GM21515 (cell line): ENCODE measurements at regions not wholly inside any gene's neighbourhood (a gene's known extent, or its start where the extent isn't known, plus 50 kb on each side); places are given as distances from the start of the nearest gene placed in this dataset.
"Not testable (repeated sequence)": the region's sequence is repeated elsewhere in the genome, so short reads cannot be mapped to it uniquely, and the experiment has no call there.

ENCODE experiments used
- ATAC-seq: cut with Tn5 transposase; IDR thresholded peaks from one replicate; pipeline ENCODE4 v1.9.1; 2021; ENCODE audit not compliant: unreplicated experiment

DNA sequence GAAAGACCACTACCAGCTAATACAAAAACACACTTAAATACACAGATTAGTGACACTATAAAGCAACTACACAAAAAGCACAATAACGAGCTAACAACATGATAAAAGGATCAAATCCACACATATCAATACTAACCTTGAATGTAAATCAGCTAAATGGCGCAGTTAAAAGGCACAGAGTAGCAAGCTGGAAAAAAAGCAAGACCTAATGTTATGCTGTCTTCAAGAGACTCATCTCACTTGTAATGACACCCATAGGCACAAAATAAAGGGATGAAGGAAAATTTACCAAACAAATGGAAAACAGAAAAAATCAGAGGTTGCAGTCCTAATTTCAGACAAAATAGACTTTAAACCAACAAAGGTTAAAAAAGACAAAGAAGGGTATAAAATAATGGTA is 86.3 kb downstream of the NUS1 start:
- ATAC-seq: no peak

DNA sequence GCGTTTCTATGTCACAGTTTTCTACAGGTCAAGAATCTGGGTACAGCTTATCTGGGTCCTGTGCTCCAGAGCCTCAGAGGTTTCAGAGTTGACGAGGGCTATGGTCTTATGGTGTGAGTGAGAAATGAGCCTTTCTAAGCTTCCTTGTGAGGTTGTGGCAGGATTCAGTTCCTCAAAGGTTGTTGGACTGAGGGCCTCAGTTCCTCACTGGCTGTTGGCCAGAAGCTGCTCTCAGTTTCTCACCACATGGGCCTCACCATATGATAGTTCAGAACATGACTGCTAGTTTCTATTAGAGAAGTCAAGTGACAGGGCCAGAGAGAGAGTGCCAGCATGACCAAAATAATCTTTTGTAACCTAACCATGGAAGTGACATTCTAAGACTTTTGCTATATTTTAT is 96.1 kb downstream of the NUS1 start:
- ATAC-seq: peak; percentile 97

DNA sequence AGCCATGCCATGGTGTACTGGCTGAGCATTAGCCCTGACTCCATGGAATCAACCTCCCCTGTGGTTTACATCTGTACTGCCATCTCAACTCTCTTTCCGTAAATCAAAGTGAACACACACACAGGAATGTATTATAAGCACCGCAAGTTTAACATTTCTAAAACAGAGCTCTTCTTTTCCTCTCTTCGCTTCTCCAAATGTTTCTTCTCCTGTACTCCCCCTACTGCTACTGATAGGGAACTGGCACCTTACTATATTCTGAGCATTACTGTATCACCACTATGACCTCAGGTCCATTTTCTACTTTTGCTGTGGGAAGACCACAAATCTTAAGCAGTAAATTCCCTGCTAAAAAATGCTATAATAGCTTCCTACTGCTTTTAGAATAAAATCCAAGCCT is 101.2 kb downstream of the NUS1 start:
- ATAC-seq: no peak

DNA sequence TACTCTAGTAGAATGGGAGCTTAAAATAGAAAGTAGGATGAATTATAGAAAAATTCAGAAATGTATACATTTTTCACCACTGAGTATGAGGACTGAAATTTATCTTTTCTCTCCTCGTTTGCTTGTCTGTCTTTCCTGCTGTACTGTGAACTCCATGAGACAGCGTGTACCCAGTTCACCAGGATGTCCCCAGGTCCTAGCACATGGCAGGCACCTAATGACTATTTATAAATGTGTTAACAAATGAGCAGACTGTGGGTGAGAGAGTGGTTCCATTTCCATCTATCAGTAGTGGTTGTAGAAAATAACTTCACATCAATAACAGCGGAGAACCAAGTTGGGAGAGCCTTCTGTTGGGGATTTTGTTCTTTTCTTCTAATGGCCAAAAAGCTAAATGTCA is 106.3 kb downstream of the NUS1 start:
- ATAC-seq: no peak

DNA sequence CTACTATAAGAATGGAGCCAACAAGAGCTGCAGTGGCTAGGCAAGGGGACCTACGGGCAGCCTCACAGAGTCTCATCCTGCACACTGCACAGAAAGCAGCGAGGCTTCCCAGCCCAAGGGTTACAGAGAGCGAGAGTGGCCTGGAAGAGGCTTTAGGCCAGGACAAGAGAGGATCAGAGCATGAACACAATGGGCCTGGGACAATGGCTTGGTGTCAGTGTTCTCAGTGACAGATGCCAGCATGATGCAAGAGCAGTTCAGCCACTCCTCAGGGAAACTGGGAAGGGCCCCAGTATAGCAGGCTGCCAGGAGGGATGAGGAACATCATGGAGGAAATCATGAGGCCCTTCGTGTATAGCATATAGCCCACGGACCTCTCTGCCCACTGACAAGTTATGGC is 108.0 kb downstream of the NUS1 start:
- ATAC-seq: no peak

DNA sequence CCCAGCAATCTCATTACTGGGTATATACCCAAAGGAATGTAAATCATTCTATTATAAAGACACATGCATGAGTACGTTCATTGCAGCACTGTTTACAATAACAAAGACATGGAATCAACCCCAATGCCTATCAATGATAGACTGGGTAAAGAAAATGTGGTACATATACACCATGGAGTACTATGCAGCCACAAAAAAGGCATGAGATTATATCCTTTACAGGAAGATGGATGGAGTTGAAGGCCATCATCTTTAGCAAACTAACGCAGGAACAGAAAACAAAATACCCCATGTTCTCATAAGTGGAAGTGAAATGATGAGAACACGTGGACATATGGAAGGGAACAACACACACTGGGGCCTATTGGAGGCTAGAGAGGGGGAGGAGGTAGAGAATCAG is 115.7 kb downstream of the NUS1 start:
- no peak for ATAC-seq

DNA sequence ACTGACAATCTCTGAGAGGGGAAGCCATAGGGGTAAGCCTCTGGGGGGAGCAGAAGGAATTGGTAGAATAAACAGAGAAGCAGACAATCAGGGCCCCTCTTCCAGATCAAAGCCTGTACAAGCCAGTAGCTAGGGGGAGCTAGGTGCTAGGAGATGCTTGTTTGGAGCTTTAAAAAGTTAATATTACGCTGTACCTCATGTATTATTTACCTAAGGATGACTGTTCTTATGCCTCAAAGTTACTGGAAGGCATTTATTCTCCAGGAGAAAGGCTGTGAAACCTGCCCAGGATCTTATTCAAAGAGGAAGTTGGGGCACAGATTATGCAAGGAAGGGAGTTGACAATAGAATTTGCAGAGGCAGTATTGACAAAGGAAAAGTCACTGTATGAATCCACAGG is 111.8 kb upstream of the SLC35F1 start:
- ATAC-seq: no peak

DNA sequence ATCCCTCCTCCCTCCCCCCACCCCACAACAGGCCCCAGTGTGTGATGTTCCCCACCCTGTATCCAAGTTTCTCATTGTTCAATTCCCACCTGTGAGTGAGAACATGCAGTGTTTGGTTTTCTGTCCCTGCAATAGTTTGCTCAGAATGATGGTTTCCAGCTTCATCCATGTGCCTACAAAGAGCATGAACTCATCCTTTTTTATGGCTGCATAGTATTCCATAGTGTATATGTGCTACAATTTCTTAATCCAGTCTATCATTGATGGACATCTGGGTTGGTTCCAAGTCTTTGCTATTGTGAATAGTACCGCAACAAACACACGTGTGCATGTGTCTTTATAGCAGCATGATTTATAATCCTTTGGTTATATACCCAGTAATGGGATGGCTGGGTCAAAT is 108.2 kb upstream of the SLC35F1 start:
- ATAC-seq: not testable (repeated sequence)

DNA sequence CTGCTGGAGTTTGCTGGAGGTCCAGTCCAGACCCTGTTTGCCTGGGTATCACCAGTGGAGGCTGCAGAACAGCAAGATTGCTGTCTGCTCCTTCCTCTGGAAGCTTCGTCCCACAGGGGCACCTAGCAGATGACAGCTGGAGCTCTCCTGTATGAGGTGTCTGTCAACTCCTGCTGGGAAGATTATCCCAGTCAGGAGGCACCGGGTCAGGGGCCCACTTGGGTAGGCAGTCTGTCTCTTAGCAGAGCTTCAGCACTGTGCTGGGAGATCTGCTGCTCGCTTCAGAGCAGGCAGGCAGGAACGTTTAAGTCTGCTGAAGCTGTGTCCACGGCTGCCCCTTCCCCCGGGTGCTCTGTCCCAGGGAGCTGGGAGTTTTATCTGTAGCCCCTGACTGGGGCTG is 96.8 kb upstream of the SLC35F1 start:
- ATAC-seq: no peak

DNA sequence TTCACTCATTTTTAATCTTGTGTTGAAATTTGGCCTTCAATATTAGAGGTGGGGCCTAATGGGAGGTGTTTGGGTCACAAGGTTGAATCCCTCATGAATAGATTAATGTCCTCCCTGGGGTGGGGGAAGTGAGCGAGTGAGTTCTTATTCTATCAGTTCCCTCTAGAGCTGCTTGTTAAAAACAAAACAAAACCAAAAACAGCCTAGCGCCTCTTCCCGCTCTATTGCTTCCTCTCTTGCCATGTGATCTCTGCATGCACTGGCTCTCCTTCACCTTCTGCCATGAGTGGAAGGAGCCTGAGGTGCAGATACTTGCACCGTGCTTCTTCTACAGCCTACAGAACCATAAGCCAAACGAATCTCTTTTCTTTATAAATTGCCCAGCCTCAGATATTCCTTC is 89.6 kb upstream of the SLC35F1 start:
- ATAC-seq: no peak

DNA sequence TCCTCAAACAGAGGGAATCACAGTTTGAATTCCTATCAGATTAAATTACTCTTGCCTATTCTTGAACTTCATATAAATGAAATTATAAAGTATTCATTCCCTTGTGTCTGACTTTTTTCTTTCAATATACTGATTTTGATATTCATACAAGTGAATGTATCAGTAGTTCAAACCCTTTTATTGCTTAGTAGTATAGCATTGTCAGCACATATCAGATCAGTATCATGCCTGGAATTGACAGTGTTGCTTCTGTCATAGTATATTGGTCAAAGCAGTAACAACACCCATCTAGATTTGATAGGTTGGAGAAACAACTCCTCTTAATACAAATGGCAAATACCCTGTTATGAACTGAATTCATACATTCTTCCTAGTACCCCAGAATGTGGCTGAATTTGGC is 89.1 kb upstream of the SLC35F1 start:
- no peak for ATAC-seq

DNA sequence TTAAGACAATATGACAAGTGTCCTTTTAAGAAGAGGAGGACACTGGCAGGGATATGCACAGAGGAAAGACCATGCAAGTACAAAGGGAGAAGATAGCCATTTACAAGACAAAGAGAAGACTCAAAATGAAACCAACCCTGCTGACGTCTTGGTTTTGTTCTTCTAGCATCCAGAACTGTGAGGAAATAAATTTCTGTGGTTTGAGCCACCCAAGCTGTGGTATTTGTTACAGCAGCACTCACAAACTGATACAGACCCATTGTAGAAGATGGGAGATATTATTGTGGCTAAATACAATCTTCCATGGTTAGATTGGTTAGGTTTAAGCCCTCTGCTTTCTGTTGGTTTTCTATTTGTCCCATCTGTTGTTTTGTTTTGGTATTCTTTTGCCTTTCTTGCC is 88.6 kb upstream of the SLC35F1 start:
- ATAC-seq: no peak

DNA sequence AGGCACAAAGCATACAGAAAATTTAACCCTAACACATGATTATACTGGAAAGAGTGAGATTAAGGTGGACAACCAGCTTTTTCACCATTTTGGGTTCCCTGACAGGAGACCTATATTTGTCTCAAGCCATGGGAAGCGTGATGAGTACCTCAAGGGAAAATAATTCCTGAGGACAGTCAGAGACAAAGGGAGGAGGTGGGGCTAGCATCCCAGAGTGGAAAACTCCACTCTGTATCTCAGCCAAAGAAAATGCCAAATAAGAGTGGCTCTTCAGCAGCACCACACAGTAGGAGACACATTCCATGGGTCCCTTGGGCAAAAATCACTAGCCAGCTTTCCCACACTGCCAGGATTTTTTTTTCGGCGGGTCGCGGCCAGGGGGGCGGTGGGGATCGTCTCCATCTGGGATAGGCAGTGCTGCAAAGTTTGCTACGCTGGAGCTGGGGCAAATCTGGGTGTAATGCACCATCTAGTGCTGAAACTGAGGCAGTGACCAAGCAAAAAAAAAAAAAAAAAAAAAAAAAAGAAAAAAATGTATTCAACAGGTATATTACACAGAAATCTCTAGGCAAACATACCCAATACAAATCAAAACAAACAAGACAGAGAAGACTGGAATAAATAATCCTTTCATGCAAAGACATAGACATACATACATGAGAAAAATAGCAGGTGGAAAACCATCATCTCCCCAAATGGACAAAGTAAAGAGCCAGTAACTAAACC is 77.3 kb upstream of the SLC35F1 start:
- ATAC-seq: no peak

DNA sequence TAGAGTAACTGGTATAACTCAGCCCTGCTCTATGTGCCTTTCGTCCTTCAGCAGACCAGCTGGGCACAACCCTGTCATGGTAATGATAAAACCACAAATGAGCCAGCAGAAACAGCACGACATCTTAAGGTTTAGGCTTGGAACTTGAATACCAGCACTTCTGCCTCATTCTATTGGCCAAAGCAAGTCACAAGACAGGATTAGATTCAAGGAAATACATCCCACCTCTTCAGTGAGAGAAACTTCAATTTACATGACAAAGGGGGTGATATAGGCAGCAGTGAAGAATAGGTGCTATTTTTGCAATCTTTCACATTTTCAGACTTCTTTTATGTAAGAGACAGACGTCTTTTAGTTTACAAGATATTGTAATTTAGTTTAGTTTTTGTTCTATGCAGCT is 69.8 kb upstream of the SLC35F1 start:
- no peak for ATAC-seq

DNA sequence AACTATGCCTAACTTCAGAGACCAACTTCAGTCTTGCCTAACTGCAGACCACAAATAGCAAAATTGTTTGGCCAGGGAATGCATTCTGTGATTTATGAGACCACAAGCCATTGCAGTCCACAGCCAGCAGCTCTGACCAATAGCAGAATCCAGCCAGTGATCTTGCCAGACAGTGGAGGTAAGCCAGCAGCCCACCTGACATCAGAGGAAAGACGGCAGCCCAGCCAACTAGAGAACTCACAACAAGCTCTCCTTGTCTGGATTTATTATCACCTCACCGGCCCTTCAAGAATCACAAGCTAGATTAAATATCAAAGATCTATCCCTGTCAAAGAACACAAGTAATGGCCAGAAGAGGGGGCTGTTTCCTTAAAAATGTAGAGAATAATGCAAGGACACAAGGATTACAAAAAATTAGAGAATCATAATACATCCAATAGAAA is 66.5 kb upstream of the SLC35F1 start:
- ATAC-seq: no peak

DNA sequence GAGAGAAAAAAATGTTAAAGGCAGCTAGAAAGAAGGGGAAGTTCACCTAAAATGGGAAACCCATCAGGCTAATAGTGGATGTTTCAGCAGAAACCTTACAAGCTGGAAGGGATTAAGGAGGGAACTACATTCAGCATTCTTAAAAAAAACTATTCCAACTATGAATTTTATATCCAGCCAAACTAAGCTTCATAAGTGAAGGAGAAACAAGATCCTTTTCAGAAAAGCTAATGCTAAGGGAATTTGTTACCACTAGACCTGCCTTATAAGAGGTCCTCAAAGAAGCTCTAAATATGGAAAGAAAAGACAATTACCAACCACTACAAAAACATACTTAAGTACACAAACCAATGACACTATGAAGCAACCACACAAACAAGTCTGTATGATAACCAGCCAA is 59.2 kb upstream of the SLC35F1 start:
- no peak for ATAC-seq

DNA sequence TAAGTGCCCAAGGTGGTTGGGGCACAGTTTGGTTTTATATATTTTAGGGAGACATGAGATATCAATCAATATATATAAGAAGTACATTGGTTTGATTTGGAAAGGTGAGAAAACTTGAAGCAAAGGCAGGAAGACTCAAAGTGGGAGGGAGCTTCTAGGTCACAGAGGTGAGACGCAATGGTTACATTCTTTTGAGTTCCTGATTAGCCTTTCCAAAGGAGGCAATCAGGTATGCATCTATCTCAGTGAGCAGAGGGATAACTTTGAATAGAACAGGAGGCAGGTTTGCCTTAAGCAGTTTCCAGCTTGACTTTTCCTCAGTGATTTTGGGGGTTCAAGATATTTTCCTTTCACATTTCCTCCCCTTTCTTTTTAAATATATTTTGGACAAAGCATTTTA is 58.0 kb upstream of the SLC35F1 start:
- ATAC-seq: no peak
